ENCODE measurements at regions not wholly inside any gene's neighbourhood (a gene's known extent, or its start where the extent isn't known, plus 50 kb on each side); places are given as distances from the start of the nearest gene placed in this dataset.

DNA sequence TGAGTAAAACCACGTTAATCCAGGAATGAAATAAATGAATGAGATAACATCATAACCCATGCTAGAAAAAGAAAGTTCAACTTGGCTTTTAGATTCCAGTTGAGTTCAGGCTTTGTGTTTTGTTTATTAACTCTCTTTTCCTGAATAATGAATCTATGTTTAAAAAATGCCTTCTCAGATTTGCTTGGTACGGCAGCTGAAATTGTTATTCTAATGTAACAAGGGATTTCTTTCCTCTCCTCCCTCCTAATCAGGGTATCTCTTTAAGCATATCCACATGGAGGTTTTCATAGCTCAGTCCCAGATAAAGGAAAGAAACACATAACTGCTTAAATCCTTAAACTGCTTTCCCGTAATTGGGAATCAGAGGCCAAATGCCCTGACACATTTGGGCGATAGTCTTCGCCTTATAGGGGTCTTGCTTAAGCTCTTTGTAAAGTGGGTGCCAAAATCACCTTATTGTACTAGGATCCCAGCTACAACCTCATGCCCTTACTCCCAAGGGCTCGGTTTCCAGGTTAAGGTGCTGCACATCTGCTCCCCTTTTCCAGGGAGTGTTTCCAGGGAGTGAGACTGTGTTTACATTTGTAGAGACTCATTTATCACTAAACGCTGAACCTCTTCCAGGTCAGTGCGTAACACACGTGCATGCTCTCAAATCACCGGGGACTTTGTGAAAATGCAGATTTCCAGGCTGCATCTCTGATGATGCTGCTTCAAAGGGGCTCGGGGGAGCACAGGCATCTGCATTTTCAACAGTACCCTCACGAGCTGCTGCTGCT lies 142.8 kb upstream of the FOXF1 start:
- no peak for DNase-seq
- Histone ChIP-seq H3K27me3 (ENCODE audit: low read depth) (peaks cover 84% of the 10 kb centered on the region), H3K4me1 (no peaks in the 10 kb centered on the region), H3K4me3 (no peak overlapping the region), H3K9me3 (replicated peaks) (no peaks in the 10 kb centered on the region), H3K36me3 (no peaks in the 10 kb centered on the region), H3K27ac (replicated peaks) (no peak overlapping the region)
- TF ChIP-seq, protein P1, sequence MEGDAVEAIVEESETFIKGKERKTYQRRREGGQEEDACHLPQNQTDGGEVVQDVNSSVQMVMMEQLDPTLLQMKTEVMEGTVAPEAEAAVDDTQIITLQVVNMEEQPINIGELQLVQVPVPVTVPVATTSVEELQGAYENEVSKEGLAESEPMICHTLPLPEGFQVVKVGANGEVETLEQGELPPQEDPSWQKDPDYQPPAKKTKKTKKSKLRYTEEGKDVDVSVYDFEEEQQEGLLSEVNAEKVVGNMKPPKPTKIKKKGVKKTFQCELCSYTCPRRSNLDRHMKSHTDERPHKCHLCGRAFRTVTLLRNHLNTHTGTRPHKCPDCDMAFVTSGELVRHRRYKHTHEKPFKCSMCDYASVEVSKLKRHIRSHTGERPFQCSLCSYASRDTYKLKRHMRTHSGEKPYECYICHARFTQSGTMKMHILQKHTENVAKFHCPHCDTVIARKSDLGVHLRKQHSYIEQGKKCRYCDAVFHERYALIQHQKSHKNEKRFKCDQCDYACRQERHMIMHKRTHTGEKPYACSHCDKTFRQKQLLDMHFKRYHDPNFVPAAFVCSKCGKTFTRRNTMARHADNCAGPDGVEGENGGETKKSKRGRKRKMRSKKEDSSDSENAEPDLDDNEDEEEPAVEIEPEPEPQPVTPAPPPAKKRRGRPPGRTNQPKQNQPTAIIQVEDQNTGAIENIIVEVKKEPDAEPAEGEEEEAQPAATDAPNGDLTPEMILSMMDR (IDR thresholded peaks at IDR 0.05; ENCODE audit: borderline replicate concordance), result no peak
- intact Hi-C loops (cut with micrococcal nuclease), result no loop called here

DNA sequence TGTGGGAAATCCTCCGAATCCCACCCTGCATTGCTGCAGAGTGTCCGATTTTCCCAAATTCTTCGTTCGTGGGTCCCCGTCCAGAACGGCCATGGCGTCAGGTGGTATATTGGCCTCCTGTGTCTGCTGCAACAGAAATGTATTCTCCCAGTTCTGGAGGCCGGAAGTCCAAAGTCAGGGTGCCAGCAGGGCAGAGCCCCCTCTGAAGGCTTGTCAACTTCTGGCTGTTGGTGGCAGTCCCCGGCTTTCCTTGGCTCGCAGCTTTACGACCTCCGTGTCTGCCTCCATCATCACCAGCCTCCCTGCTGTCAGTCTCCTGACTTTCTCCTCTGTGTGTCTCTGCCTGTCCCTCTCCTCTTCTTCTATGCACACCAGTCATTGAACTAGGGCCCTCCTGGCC lies 142.1 kb upstream of the FOXF1 start:
- TF ChIP-seq, protein P1 (IDR thresholded peaks at IDR 0.05; ENCODE audit: borderline replicate concordance), result no peak
- intact Hi-C loops (cut with micrococcal nuclease), result no loop called here
- no peaks in the 10 kb centered on the region for H3K4me1 ChIP-seq
- H3K9me3 ChIP-seq (replicated peaks), result no peaks in the 10 kb centered on the region
- H3K27ac ChIP-seq (replicated peaks), result no peak overlapping the region
- peaks cover 84% of the 10 kb centered on the region for H3K27me3 ChIP-seq (ENCODE audit: low read depth)
- H3K36me3 ChIP-seq, result no peaks in the 10 kb centered on the region
- no peak for DNase-seq
- H3K4me3 ChIP-seq, result no peak overlapping the region

- H3K4me1 ChIP-seq, result no peaks in the 10 kb centered on the region
- no peak overlapping the region for H3K4me3 ChIP-seq
- intact Hi-C loops (cut with micrococcal nuclease), result no loop called here
- peaks cover 13% of the 10 kb centered on the region for H3K9me3 ChIP-seq (replicated peaks)
- H3K27me3 ChIP-seq (ENCODE audit: low read depth), result peaks cover 84% of the 10 kb centered on the region
- H3K27ac ChIP-seq (replicated peaks), result no peak overlapping the region
- no peaks in the 10 kb centered on the region for H3K36me3 ChIP-seq
- DNase-seq, result no peak
- TF ChIP-seq, protein P1 (IDR thresholded peaks at IDR 0.05; ENCODE audit: borderline replicate concordance), result no peak
Measured at GRCh38 chr16:86370062-86370461, 140.3 kb upstream of the FOXF1 start.

- TF ChIP-seq, protein P1 (IDR thresholded peaks at IDR 0.05; ENCODE audit: borderline replicate concordance), result no peak
- peaks cover 84% of the 10 kb centered on the region for H3K27me3 ChIP-seq (ENCODE audit: low read depth)
- H3K27ac ChIP-seq (replicated peaks), result no peak overlapping the region
- H3K36me3 ChIP-seq, result no peaks in the 10 kb centered on the region
- H3K4me1 ChIP-seq, result no peaks in the 10 kb centered on the region
- no peak for DNase-seq
- peaks cover 15% of the 10 kb centered on the region for H3K9me3 ChIP-seq (replicated peaks)
- intact Hi-C loops (cut with micrococcal nuclease), result no loop called here
- H3K4me3 ChIP-seq, result no peak overlapping the region
Measured at GRCh38 chr16:86371083-86371803, 139.1 kb upstream of the FOXF1 start.

DNA sequence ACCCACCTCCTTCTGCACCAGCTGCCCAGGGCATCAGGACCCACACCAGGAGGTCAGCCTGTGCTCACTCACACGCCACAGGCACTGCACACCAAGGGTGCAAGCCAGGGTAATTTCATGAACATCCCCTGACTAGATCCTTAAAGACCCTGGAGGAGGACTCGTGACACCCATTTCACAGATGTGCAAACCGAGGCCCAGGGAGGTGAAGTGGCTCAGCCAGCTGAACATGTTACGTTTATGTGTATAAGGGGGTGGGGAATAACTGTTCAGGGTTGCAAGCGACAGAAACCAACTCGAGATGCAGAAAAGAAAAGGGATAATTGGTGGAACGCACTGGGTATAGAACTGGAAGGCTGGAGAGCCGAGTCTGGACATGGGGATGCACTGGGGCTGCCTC lies 138.1 kb upstream of the FOXF1 start:
- intact Hi-C loops (cut with micrococcal nuclease), result no loop called here
- TF ChIP-seq, protein P1 (IDR thresholded peaks at IDR 0.05; ENCODE audit: borderline replicate concordance), result no peak

More for the DNA sequence above, 138.1 kb upstream of the FOXF1 start:
- Histone ChIP-seq H3K4me1 (no peaks in the 10 kb centered on the region), H3K9me3 (replicated peaks) (peaks cover 15% of the 10 kb centered on the region), H3K4me3 (no peak overlapping the region), H3K27ac (replicated peaks) (no peak overlapping the region), H3K36me3 (no peaks in the 10 kb centered on the region), H3K27me3 (ENCODE audit: low read depth) (peaks cover 76% of the 10 kb centered on the region)
- no peak for DNase-seq
